OCI-LY1 (cell line): ENCODE measurements at regions not wholly inside any gene's neighbourhood (a gene's known extent, or its start where the extent isn't known, plus 50 kb on each side); places are given as distances from the start of the nearest gene placed in this dataset.
"Not testable (repeated sequence)": the region's sequence is repeated elsewhere in the genome, so short reads cannot be mapped to it uniquely, and the experiment has no call there.

Source experiments
- H2AFZ ChIP-seq: fragments of 200-600 bp; sonication (generic), shearing (Covaris generic); 2 replicates; pipeline ENCODE4 v1.6.0; 2014; ENCODE audit warnings: antibody characterized with exemption, mild to moderate bottlenecking, low read length
- H3F3A ChIP-seq: fragments of 200-600 bp; sonication (generic), shearing (Covaris generic); 2 replicates; pipeline ENCODE4 v1.6.0; 2014; ENCODE audit warnings: mild to moderate bottlenecking, antibody characterized with exemption, low read length, moderate library complexity; ENCODE audit not compliant: insufficient read depth
- H3K27ac ChIP-seq: fragments of 200-600 bp; sonication (generic); 2 replicates; pipeline ENCODE4 v1.5.1; 2014; ENCODE audit warnings: low read length, mixed run types, mild to moderate bottlenecking, low read depth; ENCODE audit not compliant: poor library complexity, severe bottlenecking
- H3K27me3 ChIP-seq: fragments of 200-600 bp; sonication (generic); 2 replicates; pipeline ENCODE4 v1.6.0; 2014; ENCODE audit warnings: antibody characterized with exemption, mild to moderate bottlenecking, low read length, moderate library complexity; ENCODE audit not compliant: insufficient read depth
- H3K36me3 ChIP-seq: fragments of 200-600 bp; sonication (generic); 2 replicates; pipeline ENCODE4 v1.6.1; 2014; ENCODE audit warnings: mild to moderate bottlenecking, antibody characterized with exemption, low read length, moderate library complexity, mixed read lengths; ENCODE audit not compliant: insufficient read depth
- H3K4me1 ChIP-seq: fragments of 200-600 bp; sonication (generic); 2 replicates; pipeline ENCODE4 v1.5.1; 2014; ENCODE audit warnings: mild to moderate bottlenecking, low read length, moderate library complexity; ENCODE audit not compliant: insufficient read depth, severe bottlenecking
- H3K4me2 ChIP-seq: fragments of 200-600 bp; sonication (generic), shearing (Covaris generic); 2 replicates; pipeline ENCODE4 v1.6.1; 2014; ENCODE audit warnings: low read length
- H3K4me3 ChIP-seq: fragments of 200-600 bp; sonication (generic); 2 replicates; pipeline ENCODE4 v1.5.1; 2014; ENCODE audit warnings: low read length, low read depth, mild to moderate bottlenecking, mixed read lengths; ENCODE audit not compliant: poor library complexity, severe bottlenecking
- H3K79me2 ChIP-seq: fragments of 200-600 bp; shearing (Covaris generic); 2 replicates; pipeline ENCODE4 v1.6.1; 2016; ENCODE audit warnings: mixed run types, low read length, mixed read lengths; ENCODE audit not compliant: insufficient read depth
- H3K9ac ChIP-seq: fragments of 200-600 bp; sonication (generic), shearing (Covaris generic); 2 replicates; pipeline ENCODE4 v1.6.1; 2014; ENCODE audit warnings: mild to moderate bottlenecking, low read length, mixed read lengths
- H3K9me2 ChIP-seq: fragments of 200-600 bp; sonication (generic), shearing (Covaris generic); 2 replicates; pipeline ENCODE4 v1.6.1; 2014; ENCODE audit warnings: low read depth, mild to moderate bottlenecking, low read length, mixed read lengths
- H3K9me3 ChIP-seq: fragments of 200-600 bp; shearing (Covaris generic); 2 replicates; pipeline ENCODE4 v1.6.1; 2014; ENCODE audit warnings: low read length, mixed read lengths
- H4K20me1 ChIP-seq: fragments of 200-600 bp; sonication (generic), shearing (Covaris generic); 2 replicates; pipeline ENCODE4 v1.6.0; 2016; ENCODE audit warnings: mild to moderate bottlenecking, low read length; ENCODE audit not compliant: insufficient read depth
- CTCF ChIP-seq: fragments of 200-600 bp; sonication (generic), shearing (Covaris generic); IDR thresholded peaks from 2 replicates; pipeline ENCODE4 v1.5.1; 2017; ENCODE audit warnings: mild to moderate bottlenecking, antibody characterized with exemption, low read length, moderate library complexity, mixed read lengths
- EZH2 ChIP-seq: fragments of 200-600 bp; sonication (generic), shearing (Covaris generic); IDR thresholded peaks from 2 replicates; pipeline ENCODE4 v1.8.0; 2017; ENCODE audit warnings: borderline replicate concordance, mixed run types, mild to moderate bottlenecking, antibody characterized with exemption, low read length, moderate library complexity, mixed read lengths

GRCh38 chr3:15877813-15878212, 80.0 kb upstream of the ANKRD28 start:
- no peaks in the 10 kb centered on the region; the same call in 1 of the 2 replicates for H3K36me3 ChIP-seq
- no peak overlapping the region for H2AFZ ChIP-seq
- no peak overlapping the region for H3K27ac ChIP-seq
- no peaks in the 10 kb centered on the region for H3K79me2 ChIP-seq
- H3K9me3 ChIP-seq = no peaks in the 10 kb centered on the region
- no peaks in the 10 kb centered on the region for H3K27me3 ChIP-seq
- H3K4me1 ChIP-seq = no peaks in the 10 kb centered on the region
- no peaks in the 10 kb centered on the region for H4K20me1 ChIP-seq
- H3K4me2 ChIP-seq = no peak overlapping the region
- no peak overlapping the region for H3K9ac ChIP-seq
- H3K9me2 ChIP-seq = no peaks in the 10 kb centered on the region
- TF ChIP-seq EZH2 (no peak), CTCF (no peak)
- no peak overlapping the region for H3K4me3 ChIP-seq
- no peaks in the 10 kb centered on the region for H3F3A ChIP-seq

GRCh38 chr3:15879787-15880186, 82.0 kb upstream of the ANKRD28 start:
- not testable (repeated sequence) for H2AFZ ChIP-seq, H3K36me3 ChIP-seq, H3K79me2 ChIP-seq, H3K27me3 ChIP-seq, H3K9ac ChIP-seq, H3K4me3 ChIP-seq, H3K4me1 ChIP-seq, H3K27ac ChIP-seq, H3F3A ChIP-seq, H3K9me2 ChIP-seq, H3K4me2 ChIP-seq, H3K9me3 ChIP-seq, H4K20me1 ChIP-seq

GRCh38 chr3:15882577-15882976, 84.8 kb upstream of the ANKRD28 start:
- Histone ChIP-seq H4K20me1 (no peaks in the 10 kb centered on the region), H3F3A (no peaks in the 10 kb centered on the region)

More at GRCh38 chr3:15882577-15882976, 84.8 kb upstream of the ANKRD28 start:
- no peaks in the 10 kb centered on the region for H3K27me3 ChIP-seq
- no peaks in the 10 kb centered on the region for H3K9me3 ChIP-seq
- no peaks in the 10 kb centered on the region for H3K9me2 ChIP-seq
- no peaks in the 10 kb centered on the region for H3K79me2 ChIP-seq
- H3K4me1 ChIP-seq = no peaks in the 10 kb centered on the region
- no peak overlapping the region for H3K4me2 ChIP-seq
- no peaks in the 10 kb centered on the region; the same call in 1 of the 2 replicates for H3K36me3 ChIP-seq
- H2AFZ ChIP-seq = no peak overlapping the region
- H3K4me3 ChIP-seq = no peak overlapping the region
- no peak for TF ChIP-seq EZH2
- no peak for TF ChIP-seq CTCF
- H3K27ac ChIP-seq = no peak overlapping the region
- H3K9ac ChIP-seq = no peak overlapping the region
